ENCODE measurements at regions not wholly inside any gene's neighbourhood (a gene's known extent, or its start where the extent isn't known, plus 50 kb on each side); places are given as distances from the start of the nearest gene placed in this dataset.

- TF ChIP-seq TAF1 (IDR thresholded peaks at IDR 0.05; ENCODE audit: low read depth, low read length), result no peak
- no peak for TF ChIP-seq POLR2AphosphoS5 (IDR thresholded peaks at IDR 0.05; ENCODE audit: low read depth, low read length)
- no peak for TF ChIP-seq POLR2A (IDR thresholded peaks at IDR 0.05; ENCODE audit: low read depth, low read length)
Measured at GRCh38 chr3:66666362-66666761, 165.5 kb upstream of the LRIG1 start.
